ENCODE measurements at regions not wholly inside any gene's neighbourhood (a gene's known extent, or its start where the extent isn't known, plus 50 kb on each side); places are given as distances from the start of the nearest gene placed in this dataset.

DNA sequence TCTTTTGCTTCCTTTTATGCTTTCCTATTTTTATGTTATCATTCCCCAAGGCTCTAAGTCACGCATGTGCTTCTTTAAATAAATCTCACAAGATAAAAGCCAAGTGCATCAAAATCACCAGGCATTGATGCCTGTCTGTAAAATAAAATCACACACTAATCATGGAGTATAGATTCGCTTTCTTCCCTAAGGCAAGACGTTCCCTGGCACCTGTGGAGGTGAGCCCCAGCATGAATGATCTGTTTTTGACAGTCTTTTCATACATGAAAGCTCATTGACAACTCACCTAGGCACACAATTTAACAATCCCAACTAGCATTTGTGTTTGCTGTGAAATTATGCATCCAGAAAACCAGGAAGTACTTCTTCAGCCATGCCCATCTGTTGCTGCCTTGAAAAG, 146.9 kb upstream of the DMAC1 start:
- DNase-seq (ENCODE audit: low read depth in 2 of 2) = no peak

DNA sequence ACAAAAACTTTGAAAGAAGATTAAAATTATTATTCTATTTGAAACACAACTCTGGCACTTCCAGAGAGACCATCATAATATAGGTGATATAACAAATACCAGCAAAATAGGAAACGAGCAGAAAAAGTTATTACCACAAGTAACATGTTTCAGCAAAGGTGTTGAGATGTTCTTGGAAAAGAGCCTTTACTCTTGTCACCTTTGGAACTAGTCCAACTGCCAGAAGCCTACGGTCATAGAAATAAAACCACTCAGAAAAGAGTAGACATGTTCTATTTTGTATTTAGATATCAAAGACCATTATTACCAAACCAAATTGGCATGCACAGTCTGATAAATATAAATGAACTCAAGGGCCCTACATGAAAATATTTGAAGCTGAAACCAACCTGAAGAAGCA, 145.0 kb upstream of the DMAC1 start:
- no peak for DNase-seq (ENCODE audit: low read depth in 2 of 2)

DNA sequence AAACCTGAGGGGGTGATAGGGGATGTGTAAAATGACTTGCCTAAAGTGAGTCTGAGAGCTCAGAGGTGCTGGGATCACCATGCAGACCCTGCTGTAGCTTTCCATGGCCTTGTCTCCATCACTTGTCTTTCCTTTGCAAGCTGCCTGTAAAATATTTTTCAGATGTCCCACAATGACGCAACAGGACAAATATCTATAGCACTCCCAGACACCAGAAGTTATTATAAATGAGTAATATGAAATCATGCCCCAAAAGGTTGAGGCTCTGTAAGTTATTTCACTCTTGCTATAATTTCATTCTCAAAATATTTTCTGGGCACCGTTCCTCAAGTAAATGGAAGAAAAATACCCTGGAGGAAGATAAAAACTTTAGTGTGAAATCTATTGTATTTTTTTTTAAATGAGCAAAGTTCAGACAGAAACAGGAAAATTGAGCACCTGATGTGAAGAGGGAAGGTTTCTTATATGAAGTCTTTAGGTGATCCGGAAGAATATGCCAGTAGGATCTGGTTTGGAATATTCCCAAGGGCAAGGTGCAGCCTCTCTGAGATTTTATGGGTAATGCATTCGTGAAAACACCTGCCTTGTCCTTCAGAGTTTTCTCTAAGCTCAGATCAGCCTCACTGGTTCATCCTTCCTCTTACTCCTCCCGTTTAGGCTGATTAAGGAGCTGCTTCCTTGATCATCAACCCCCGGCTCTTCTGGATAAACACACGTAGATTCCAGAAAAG, 138.3 kb upstream of the DMAC1 start:
- no peak for DNase-seq (ENCODE audit: low read depth in 2 of 2)

DNA sequence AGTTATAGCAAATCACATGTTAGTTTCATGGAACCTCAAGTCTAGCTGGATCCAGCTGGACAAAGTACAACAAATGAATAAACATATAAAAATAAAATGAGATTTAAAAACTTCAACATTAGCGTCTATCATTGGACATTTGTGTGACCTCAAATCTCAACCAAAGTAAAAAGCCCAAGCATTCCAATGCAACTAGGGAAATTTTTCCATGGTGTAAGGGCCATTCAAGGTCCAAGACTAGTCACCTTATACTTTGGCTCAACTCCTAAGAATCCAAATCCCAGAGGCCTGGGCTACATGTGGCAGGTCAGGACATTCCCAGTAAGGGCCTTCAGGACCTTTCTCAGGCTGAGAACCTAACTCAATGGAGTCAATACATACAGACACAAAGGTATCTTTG, 137.4 kb upstream of the DMAC1 start:
- no peak for DNase-seq (ENCODE audit: low read depth in 2 of 2)

DNA sequence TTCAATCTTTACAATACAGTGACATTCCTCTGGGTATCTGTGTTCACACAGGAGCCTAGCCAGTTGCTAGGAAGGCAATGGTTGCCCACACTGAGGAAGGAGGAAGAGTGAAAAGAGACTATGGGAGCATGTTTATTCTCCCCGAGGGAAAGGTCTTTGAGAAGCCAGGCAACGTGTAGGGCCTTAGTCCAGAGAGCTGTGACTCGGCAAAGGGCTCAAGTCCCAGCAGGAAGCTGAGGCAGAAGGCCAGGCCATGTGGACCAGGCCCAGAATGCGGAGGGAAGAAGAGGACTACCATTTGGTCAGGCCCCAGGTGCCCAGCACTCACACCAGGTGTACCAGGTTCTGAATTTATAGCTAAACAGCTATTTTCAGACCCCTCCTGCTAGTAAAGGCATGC, 136.6 kb upstream of the DMAC1 start:
- no peak for DNase-seq (ENCODE audit: low read depth in 2 of 2)

DNA sequence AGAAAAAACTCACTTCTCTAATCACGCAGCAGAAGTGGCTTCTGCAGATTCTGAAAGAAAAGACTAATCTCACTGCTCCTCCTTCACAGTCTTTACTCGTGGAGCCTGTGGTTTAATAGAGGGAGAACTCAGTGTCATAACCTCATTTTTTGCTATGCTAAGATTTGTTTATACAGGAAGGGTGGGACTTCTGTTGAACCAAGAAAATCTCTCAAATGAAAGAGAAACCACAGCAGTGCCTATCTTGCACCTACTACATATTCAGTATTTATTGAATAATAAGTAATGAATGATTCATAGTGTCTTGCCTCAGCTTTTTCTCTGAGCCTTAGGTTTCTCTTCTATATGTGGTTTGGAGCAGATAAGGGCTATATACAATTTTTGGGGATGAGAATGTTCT, 136.1 kb upstream of the DMAC1 start:
- no peak for DNase-seq (ENCODE audit: low read depth in 2 of 2)

DNA sequence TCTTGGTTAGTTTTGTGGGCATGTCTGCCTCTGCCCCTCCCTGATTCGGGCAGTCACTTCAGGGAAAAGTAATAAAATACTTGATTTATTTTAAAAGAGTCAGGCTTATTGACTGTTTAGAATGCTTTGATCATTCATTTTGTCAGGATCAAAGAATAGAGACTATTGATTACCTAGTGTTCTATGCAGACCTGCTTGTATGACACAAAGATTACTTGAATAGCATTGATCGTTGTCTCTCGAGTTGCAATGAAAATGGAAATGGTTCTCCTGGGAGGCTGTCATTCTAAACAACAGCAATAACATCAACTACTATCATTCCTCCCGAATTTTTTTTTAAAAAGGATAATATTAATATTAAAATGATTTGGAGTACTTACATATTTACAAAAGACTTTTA, 133.2 kb upstream of the DMAC1 start:
- DNase-seq (ENCODE audit: low read depth in 2 of 2) = no peak

DNA sequence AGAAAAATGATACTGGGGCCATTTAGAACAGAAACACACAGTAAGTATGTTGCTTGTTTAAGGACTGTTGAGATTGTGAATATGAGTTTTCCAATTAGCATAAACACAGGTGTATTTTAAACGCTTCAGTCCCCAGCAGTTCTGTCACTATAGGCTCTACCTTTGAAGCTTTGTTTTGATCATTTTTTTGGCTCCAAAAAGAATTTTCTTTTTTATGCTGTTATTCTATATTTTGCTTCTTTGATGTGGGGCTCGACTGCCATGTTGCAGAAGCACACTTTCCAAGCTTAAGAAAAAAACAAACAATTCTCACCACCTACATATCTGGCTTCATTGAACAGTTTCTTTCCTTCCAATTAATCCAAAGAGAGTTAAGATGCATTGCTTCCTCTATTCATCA, 131.0 kb upstream of the DMAC1 start:
- no peak for DNase-seq (ENCODE audit: low read depth in 2 of 2)

DNA sequence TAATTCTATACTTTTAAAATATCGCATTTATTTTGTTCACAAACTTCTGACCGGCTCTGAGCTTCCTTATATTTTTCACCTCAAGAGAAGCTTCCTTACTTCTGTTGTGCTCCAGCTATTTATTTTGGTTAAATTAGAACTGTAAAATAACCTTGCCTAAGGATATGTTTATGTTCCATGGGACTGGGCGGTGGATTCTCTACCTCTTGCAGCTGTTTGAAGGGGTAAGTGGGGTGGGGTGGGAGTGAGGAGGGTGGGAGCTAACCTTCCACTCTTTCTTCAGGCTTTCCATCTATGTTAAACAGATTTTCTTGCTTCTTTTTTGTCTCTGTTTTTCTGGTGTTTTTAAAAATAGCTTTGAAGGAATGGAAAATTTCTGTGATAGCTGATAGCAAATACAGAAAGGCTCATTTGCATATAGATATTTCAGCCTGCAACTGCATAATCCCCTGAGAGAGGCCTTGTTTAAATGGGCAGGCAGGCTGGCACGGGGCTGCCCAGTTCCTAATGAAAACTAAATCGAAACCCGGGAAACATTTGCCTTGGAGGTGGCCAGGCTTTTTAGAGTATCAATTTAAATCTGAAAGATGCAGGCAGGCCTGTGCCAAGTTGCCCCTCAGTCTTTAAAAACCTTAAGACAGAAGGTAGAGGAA, 122.1 kb upstream of the DMAC1 start:
- DNase-seq (ENCODE audit: low read depth in 2 of 2) = no peak

DNA sequence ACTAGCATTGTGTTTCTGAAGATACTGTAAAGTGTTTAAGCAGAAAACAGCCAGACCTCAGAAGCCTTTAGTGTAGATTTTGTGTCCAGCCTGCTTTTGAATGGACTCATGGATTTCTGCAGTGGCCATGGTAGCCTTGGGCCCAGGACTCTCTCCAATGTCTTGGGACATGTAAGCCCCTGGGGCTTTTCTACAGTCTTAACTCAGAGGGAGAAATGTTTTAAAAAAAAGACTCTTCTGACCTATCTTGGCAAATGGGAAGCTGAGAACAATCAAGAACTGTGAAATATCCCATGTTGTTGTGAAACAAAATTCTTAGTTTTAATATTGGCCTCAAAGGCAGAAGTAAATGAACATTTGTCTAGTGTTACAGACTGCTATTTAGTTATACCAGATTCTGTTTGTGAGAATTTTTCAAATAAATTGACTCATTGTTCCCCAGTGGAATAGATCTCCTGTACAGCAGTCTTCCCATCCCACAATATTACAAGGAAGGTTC, 112.5 kb upstream of the DMAC1 start:
- no peak for DNase-seq (ENCODE audit: low read depth in 2 of 2)

DNA sequence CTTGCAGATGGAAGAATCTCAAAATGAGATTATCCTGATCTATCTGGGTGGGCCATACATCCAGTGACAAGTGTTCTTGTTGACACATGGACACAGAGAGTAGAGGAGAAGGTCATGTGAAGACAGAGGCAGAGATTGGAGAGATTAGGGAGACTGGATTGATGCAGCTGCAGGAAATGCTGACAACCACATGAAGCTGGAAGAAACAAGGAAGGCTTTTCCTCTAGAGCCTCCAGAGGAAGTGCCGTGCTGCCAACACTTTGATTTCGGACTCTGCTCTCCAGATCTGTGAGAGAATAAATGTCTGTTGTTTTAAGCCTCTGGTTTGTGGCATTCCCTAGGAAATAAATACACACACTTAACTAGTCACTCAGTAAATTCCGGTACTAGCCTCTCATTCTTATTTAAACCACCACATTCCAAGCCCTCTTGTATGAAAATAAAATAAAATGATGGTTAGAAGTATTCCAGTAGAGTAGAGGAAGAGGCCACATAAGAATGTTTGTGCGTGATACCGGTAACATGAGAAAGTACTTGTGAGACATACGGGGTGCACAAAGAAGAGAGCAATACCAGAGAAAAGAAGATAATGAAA, 110.9 kb upstream of the DMAC1 start:
- no peak for DNase-seq (ENCODE audit: low read depth in 2 of 2)

DNA sequence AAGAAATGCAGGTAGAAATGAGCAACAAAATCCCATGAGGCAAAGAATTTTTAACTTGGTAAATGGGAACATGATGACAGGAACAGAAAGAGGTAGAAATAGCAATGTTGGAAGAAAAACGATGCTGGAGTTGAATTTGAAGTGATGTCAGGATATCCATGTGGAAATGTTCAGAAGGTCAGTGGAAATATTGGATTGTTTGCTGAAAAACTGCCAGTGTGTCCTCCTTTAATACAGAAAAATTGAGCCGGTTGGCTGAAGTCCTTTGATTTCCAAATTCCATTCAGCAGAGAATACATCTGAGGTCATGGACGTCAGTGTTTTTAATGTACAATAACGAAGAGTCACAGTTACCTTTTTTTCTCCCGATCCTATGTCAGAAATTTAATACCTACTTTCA, 110.0 kb upstream of the DMAC1 start:
- no peak for DNase-seq (ENCODE audit: low read depth in 2 of 2)

DNA sequence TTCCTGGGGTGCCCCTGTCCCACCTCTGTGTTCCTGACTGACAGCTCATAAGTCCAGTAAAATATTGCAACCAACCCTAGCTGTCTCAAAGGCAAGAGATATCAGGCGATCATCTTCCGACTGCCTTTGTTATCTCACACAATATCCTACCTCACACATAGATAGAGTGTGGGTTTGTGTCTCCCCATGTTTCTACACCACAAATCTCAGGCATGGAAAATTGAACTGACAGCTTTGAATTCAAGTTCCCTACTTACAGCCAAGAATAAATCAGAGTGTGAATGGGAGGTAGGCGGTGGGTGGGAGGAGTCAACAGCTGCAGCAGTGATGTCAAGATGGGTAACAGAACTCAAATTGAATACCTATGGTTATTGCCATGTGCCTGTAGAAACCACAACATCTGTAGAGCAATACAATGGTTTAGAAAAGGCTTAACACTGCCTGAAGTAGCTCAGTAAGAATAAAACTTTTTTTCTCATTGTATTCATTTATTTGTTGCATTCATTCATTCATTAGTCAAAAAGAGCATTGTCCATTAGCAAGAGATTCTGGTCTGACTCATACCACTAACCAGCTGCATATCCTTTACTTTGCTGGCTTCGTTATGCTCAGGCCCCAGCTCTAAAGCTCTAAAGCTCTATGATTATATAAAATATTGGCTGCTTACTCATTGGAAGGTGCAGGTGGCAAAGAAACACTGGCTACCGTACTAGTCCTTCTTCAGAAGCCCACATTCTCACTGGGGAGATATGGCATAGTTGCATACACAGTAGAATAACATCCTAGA, 108.2 kb upstream of the DMAC1 start:
- no peak for DNase-seq (ENCODE audit: low read depth in 2 of 2)

DNA sequence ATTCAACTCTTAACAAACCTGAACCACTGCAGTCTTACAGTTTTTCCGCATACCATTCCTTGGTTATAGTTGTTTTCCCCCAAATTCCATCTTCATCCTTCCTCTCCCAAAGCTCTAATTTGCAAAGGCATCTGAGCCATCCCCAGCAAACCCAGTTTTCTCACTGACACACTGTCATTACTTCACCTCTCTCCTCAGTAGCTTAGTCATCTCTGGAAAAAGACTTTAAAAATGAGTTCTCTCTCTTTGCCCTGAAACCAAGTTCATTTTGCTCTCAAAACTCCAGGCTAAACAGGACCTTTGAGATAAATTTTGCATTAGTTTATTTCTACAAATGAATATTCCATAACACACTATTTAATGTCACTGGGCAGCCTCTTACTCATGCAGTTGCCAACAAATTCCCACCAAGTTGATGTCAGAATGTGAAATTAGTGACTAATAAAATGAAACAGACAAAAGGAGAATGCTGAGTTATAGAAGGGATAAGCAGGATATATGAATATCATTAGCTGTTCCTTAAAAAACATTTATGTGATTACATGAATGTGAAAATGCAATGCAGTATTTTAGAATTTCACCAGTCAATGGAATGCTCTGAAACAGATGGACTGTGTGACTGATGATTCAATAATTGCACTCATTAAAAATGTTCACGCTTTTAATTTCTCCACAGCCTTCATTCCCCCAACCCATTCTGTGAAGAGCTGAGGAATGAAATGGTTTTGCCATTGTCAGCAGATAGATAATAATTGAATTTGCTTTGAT, 107.4 kb upstream of the DMAC1 start:
- DNase-seq (ENCODE audit: low read depth in 2 of 2) = no peak

DNA sequence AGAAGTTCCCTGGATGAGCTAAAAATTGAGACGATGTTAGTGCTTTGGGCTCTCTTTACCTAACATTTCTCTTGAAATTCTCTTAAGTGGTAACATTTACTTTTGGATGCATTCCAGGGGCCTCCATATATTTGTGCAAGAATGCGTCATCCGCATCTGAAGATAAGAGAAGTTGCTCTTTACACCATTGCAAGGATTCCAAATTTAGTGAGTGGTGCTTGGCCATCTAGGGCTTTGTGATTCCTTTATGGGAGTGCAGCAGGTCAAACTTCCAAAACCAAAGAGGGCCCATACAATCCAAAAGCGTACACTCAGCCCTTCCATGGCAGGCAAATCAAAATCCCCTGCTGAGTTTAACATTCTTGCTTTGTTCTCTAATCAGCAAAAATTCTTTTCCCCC, 102.0 kb upstream of the DMAC1 start:
- no peak for DNase-seq (ENCODE audit: low read depth in 2 of 2)

DNA sequence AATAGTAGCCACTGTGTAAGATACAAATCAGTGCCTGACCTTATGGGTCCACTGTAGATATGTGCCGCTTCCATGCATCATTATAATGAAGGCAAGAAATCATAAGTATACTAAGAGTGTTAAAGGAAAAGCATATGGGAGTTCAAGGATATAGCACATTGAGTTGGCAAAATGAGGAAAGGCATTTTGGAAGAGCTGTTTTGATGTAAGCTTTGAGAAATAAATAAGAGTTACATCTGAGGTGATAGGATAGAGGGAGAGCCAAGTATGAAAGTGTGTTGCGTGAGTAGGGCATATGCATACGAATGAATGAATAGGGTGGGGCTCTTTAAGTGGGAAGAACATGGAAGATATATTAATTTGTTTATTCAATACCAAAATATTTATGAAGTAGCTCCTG, 101.0 kb upstream of the DMAC1 start:
- no peak for DNase-seq (ENCODE audit: low read depth in 2 of 2)

DNA sequence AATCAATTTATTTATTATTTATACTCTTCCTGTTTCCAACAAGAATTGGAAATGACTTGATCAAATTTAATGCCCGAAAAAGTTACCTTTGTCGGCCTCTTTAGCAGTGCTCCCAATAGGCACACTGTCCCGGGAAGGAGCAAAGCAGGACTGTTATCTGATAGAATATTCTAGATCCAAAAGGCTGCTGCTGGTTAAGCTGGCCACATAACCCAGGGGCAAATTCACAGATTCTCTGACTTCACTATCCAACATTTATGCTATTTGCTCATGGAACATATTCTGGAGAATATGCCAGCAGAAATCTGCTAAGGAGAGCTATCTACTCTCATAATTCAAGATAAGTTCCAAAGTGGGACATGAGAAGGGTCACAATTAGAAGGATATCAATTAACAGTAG, 100.2 kb upstream of the DMAC1 start:
- DNase-seq (ENCODE audit: low read depth in 2 of 2) = no peak

DNA sequence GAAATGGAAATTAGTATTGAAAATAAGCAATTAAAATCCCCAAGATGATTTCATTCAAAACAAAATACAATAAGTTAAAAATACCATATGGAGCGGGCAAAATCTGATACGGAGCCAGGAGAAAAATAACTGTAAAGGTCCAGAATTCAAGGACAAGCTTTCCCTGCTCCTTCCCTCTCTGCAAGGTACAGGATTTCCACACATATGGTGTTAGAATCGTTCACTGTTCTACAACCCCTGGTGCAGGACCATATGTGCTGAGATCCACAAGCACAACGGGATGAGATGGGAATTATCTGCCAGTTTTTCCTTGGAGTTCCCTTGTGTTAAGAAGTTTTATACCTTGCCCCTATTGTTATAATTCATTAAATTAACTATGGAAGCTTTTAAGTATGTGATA, 94.7 kb upstream of the DMAC1 start:
- DNase-seq (ENCODE audit: low read depth in 2 of 2) = no peak

DNA sequence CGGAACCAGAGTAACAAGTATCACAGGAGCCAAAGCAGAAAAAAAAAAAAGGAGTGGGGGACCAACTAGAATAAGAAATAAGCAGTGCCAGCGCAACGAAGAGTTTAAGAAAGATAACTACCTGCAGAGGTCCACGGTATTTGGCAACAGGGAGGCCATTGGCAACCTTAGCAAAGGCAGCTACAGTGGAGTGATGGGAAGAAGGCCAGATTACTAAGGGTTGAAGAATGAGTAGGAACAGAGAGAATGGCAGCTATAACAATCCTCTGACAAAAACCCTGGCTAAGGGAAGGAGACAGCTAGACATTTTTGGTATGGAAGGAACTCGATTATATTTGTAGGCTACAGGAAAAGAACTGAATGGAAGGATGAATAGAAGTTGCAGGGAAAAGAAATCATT, 93.4 kb upstream of the DMAC1 start:
- no peak for DNase-seq (ENCODE audit: low read depth in 2 of 2)

DNA sequence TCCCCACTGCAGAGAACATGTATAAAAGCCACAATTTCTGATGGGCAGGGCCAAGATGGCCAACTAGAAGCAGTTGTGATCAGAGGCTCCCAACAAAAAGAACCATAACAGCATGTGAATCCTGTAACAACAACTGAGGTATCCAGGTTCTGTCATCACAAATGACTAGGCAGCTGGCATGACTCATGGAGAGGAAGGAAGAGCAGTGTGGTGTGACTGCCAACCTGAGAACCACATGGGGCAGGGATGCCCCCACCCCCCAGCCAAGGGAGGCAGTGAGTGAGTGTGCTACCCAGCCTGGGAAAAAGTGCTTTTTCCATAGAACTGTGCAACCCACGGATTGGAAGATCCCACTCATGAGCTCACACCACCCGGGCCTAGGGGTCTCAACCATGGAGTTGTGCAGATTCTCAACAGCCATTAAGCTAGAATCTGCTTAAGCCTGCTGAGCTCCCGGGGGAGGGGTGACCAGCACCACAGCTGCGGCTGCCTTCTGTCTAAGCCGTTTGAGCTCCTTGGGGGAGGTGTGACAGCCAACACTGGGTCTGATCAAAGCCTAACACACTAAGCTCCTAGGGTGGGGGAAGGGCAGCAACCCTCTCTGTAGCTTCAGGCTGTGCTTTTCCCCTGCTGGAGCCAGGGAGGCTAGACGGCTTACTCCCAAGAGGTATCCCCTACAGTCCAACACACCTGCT, 80.1 kb upstream of the DMAC1 start:
- peak in 1 of 2 donors; percentile 23 for DNase-seq (ENCODE audit: low read depth in 2 of 2)

Data from stimulated activated CD8-positive, alpha-beta memory T cell treated with anti-CD3 and anti-CD28 coated beads, Interleukin-7, amount 100 ng/mL, for 4 hours (primary cell).